ENCODE measurements at regions not wholly inside any gene's neighbourhood (a gene's known extent, or its start where the extent isn't known, plus 50 kb on each side); places are given as distances from the start of the nearest gene placed in this dataset.

- TF ChIP-seq CTCF (IDR thresholded peaks at IDR 0.05 in 8 of 11, conservative IDR thresholded peaks at IDR 0.05 in 3 of 11) (no peak), POLR2A (IDR thresholded peaks at IDR 0.05) (no peak)
Measured at GRCh38 chr1:188096521-188096920, 1267.8 kb downstream of the PLA2G4A start.
